Suprapubic skin (tissue), 4 donors: ENCODE measurements at regions not wholly inside any gene's neighbourhood (a gene's known extent, or its start where the extent isn't known, plus 50 kb on each side); places are given as distances from the start of the nearest gene placed in this dataset.

ENCODE experiments used
- CTCF ChIP-seq, 2 donors: fragments of 200-600 bp in 1 of 2; fragments of 450-650 bp in 1 of 2; sonication (generic) in 1 of 2; IDR thresholded peaks; one replicate each; pipeline ENCODE4 v1.5.1; 2016 to 2019; ENCODE audit warnings: antibody characterized with exemption in 2 of 2, mild to moderate bottlenecking in 1 of 2, moderate library complexity in 1 of 2
- EP300 ChIP-seq: sonication (generic); formaldehyde crosslinking; IDR thresholded peaks from one replicate; pipeline ENCODE4 v1.6.1; 2017; ENCODE audit warnings: antibody characterized with exemption
- POLR2A ChIP-seq, 2 donors: fragments of 450-650 bp; IDR thresholded peaks; one replicate each; pipeline ENCODE4 v1.6.1; 2017; ENCODE audit warnings: antibody characterized with exemption in 2 of 2, mild to moderate bottlenecking in 2 of 2, moderate library complexity in 2 of 2
- POLR2AphosphoS5 ChIP-seq, 3 donors: sonication (generic); formaldehyde crosslinking; IDR thresholded peaks; one replicate each; pipeline ENCODE4 v1.6.1; 2017; ENCODE audit warnings: antibody characterized with exemption in 3 of 3

DNA sequence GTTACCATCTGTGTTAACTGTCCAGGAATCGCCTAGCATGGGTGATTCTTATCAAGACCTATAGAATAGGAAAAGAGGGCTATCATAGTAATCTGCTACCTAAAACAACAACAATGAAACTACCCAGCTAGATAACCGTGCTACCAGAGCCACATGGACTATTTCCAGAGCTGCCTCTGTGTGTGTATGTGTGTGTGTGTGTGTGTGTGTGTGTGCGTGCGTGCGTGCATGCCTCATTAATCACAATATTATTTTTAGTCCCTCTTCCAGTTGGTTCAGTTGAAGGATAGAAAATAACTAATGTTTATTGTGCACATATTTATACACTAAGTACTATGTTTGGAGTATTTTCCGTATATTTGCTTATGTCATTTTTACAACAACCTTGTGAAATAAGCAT lies 201.1 kb downstream of the SP3 start:
- TF ChIP-seq CTCF (IDR thresholded peaks at IDR 0.05) (no peak), POLR2A (IDR thresholded peaks at IDR 0.05) (no peak), POLR2AphosphoS5 (IDR thresholded peaks at IDR 0.05) (no peak), EP300 (no peak)
